Suprapubic skin (tissue), 4 donors: ENCODE measurements at regions not wholly inside any gene's neighbourhood (a gene's known extent, or its start where the extent isn't known, plus 50 kb on each side); places are given as distances from the start of the nearest gene placed in this dataset.
"Not testable (repeated sequence)": the region's sequence is repeated elsewhere in the genome, so short reads cannot be mapped to it uniquely, and the experiment has no call there.

Source experiments
- CTCF ChIP-seq, 2 donors: fragments of 200-600 bp in 1 of 2; fragments of 450-650 bp in 1 of 2; sonication (generic) in 1 of 2; IDR thresholded peaks; one replicate each; pipeline ENCODE4 v1.5.1; 2016 to 2019; ENCODE audit warnings: antibody characterized with exemption in 2 of 2, mild to moderate bottlenecking in 1 of 2, moderate library complexity in 1 of 2
- POLR2A ChIP-seq, 2 donors: fragments of 450-650 bp; IDR thresholded peaks; one replicate each; pipeline ENCODE4 v1.6.1; 2017; ENCODE audit warnings: antibody characterized with exemption in 2 of 2, mild to moderate bottlenecking in 2 of 2, moderate library complexity in 2 of 2
- POLR2AphosphoS5 ChIP-seq, 3 donors: sonication (generic); formaldehyde crosslinking; IDR thresholded peaks; one replicate each; pipeline ENCODE4 v1.6.1; 2017; ENCODE audit warnings: antibody characterized with exemption in 3 of 3

GRCh38 chr6:26754801-26755200 lies 95.3 kb upstream of the ZNF322 start:
- not testable (repeated sequence) for TF ChIP-seq POLR2A, CTCF, POLR2AphosphoS5 (IDR thresholded peaks at IDR 0.05)
